IMR-90 (cell line): ENCODE measurements at regions not wholly inside any gene's neighbourhood (a gene's known extent, or its start where the extent isn't known, plus 50 kb on each side); places are given as distances from the start of the nearest gene placed in this dataset.

Experiments used
- ATAC-seq: fragments of 200-7000 bp; cut with Tn5 transposase; 2 replicates; pipeline ENCODE4 v1.9.1; 2020; ENCODE audit warnings: low read depth, mild to moderate bottlenecking, moderate library complexity
- BruUV-seq: library from RNA; stranded (reverse); fragments of 400-500 nt; replicated peaks from 2 replicates; lab custom pipeline; 2021; lab: Mats Ljungman, UMichigan
- CTCF ChIA-PET: fragments of 300-600 bp; formaldehyde crosslinking; extraction: SDS; loops from one replicate; lab custom pipeline; 2021; ENCODE audit warnings: antibody characterized with exemption; lab: Yijun Ruan, JAX
- POLR2A ChIA-PET: fragments of 300-600 bp; sonication (Branson Sonifier 250); formaldehyde crosslinking; loops from one replicate; lab custom pipeline; 2022; ENCODE audit warnings: antibody characterized with exemption; ENCODE audit not compliant: unreplicated experiment; lab: Charles Lee
- DNase-seq: peaks from one replicate; pipeline ENCODE4 v3.0.0; 2013
- H2AFZ ChIP-seq: replicated peaks from 2 replicates; pipeline ENCODE3; 2013; ENCODE audit warnings: low read length, mild to moderate bottlenecking; ENCODE audit not compliant: poor library complexity
- H2AK5ac ChIP-seq: 2 replicates; pipeline ENCODE4 v1.6.1; 2013; ENCODE audit warnings: low read depth, low read length, inconsistent platforms
- H2AK9ac ChIP-seq: replicated peaks from 2 replicates; pipeline ENCODE3; 2013; ENCODE audit warnings: mild to moderate bottlenecking, low read depth, low read length, moderate library complexity; ENCODE audit not compliant: poor library complexity
- H2BK120ac ChIP-seq: 2 replicates; pipeline ENCODE4 v1.6.1; 2013; ENCODE audit warnings: low read depth, low read length, inconsistent platforms
- H2BK15ac ChIP-seq: 3 replicates; pipeline ENCODE4 v1.6.1; 2013; ENCODE audit warnings: low read depth, low read length, inconsistent platforms
- H2BK20ac ChIP-seq: 2 replicates; pipeline ENCODE4 v1.6.1; 2013; ENCODE audit warnings: low read depth, mild to moderate bottlenecking, inconsistent platforms, low read length, moderate library complexity
- H2BK5ac ChIP-seq: 2 replicates; pipeline ENCODE4 v1.6.1; 2013; ENCODE audit warnings: mild to moderate bottlenecking, low read depth, low read length, inconsistent platforms; ENCODE audit not compliant: poor library complexity, severe bottlenecking
- H3K14ac ChIP-seq: replicated peaks from 2 replicates; pipeline ENCODE4 v1.6.1; 2013; ENCODE audit warnings: low read depth, low read length, inconsistent platforms
- H3K18ac ChIP-seq: 2 replicates; pipeline ENCODE4 v1.6.1; 2013; ENCODE audit warnings: low read depth, low read length, control low read depth
- H3K23ac ChIP-seq: 2 replicates; pipeline ENCODE4 v1.6.1; 2013; ENCODE audit warnings: low read depth, low read length, inconsistent platforms
- H3K27ac ChIP-seq: 2 replicates; pipeline ENCODE4 v1.5.1; 2013; ENCODE audit warnings: mild to moderate bottlenecking, control low read depth, low read length; ENCODE audit not compliant: insufficient read depth
- H3K27me3 ChIP-seq: 2 replicates; pipeline ENCODE4 v1.6.1; 2013; ENCODE audit warnings: low read length; ENCODE audit not compliant: control insufficient read depth, insufficient read depth
- H3K36me3 ChIP-seq: 2 replicates; pipeline ENCODE4 v1.6.1; 2013; ENCODE audit warnings: low read length, mixed read lengths; ENCODE audit not compliant: control insufficient read depth, insufficient read depth
- H3K4ac ChIP-seq: 2 replicates; pipeline ENCODE4 v1.6.1; 2013; ENCODE audit warnings: low read depth, low read length, inconsistent platforms
- H3K4me1 ChIP-seq: 2 replicates; pipeline ENCODE4 v1.6.1; 2013; ENCODE audit warnings: low read length, mixed read lengths; ENCODE audit not compliant: control insufficient read depth, insufficient read depth
- H3K4me2 ChIP-seq: 2 replicates; pipeline ENCODE4 v1.6.1; 2013; ENCODE audit warnings: low read depth, mild to moderate bottlenecking, control low read depth, low read length, moderate library complexity
- H3K4me3 ChIP-seq: 2 replicates; pipeline ENCODE4 v1.5.1; 2013; ENCODE audit warnings: low read depth, mild to moderate bottlenecking, control low read depth, low read length, moderate library complexity; ENCODE audit not compliant: insufficient read depth
- H3K56ac ChIP-seq: 2 replicates; pipeline ENCODE4 v1.6.1; 2013; ENCODE audit warnings: low read length, inconsistent platforms; ENCODE audit not compliant: insufficient read depth; ENCODE audit errors: extremely low read depth
- H3K79me1 ChIP-seq, 2 experiments: 2 replicates each; pipeline ENCODE4 v1.6.1; 2013; ENCODE audit warnings: low read length in 2 of 2, inconsistent platforms in 1 of 2, low read depth in 1 of 2
- H3K9ac ChIP-seq: 2 replicates; pipeline ENCODE4 v1.6.1; 2013; ENCODE audit warnings: low read depth, low read length, control low read depth
- H3K9me1 ChIP-seq: 2 replicates; pipeline ENCODE4 v1.6.1; 2013; ENCODE audit warnings: low read length, inconsistent platforms; ENCODE audit not compliant: insufficient read depth
- H3K9me3 ChIP-seq: 2 replicates; pipeline ENCODE4 v1.6.1; 2013; ENCODE audit warnings: low read length; ENCODE audit not compliant: control insufficient read depth, insufficient read depth
- H4K20me1 ChIP-seq: 2 replicates; pipeline ENCODE4 v1.6.1; 2013; ENCODE audit warnings: low read length, inconsistent platforms; ENCODE audit not compliant: insufficient read depth
- H4K5ac ChIP-seq: 2 replicates; pipeline ENCODE4 v1.6.1; 2013; ENCODE audit warnings: mild to moderate bottlenecking, low read depth, low read length, control low read depth
- H4K8ac ChIP-seq, 2 experiments: 2 replicates each; pipeline ENCODE4 v1.6.1; 2013; ENCODE audit warnings: low read depth in 2 of 2, low read length in 2 of 2, control low read depth in 1 of 2, inconsistent platforms in 1 of 2
- H4K91ac ChIP-seq: 2 replicates; pipeline ENCODE4 v1.6.1; 2013; ENCODE audit warnings: low read depth, low read length, inconsistent platforms; ENCODE audit not compliant: insufficient read depth
- CHD1 ChIP-seq: IDR thresholded peaks from 2 replicates; pipeline ENCODE4 v1.6.1; 2012; ENCODE audit warnings: low read depth, low read length, improper control_type of control experiment
- CTCF ChIP-seq: conservative IDR thresholded peaks from 2 replicates; pipeline ENCODE4 v1.5.1; 2012; ENCODE audit warnings: mild to moderate bottlenecking, low read depth, low read length, improper control_type of control experiment
- ELK1 ChIP-seq: fragments of 150-350 bp; IDR thresholded peaks from 2 replicates; pipeline ENCODE4 v1.6.1; 2016; ENCODE audit warnings: low read depth, mild to moderate bottlenecking, low read length, moderate library complexity, borderline replicate concordance
- FOS ChIP-seq: fragments of 150-350 bp; IDR thresholded peaks from 2 replicates; pipeline ENCODE4 v1.6.1; 2016; ENCODE audit warnings: low read depth, low read length
- NFE2L2 ChIP-seq: fragments of 150-350 bp; IDR thresholded peaks from 2 replicates; pipeline ENCODE4 v1.6.1; 2016; ENCODE audit warnings: low read depth, mild to moderate bottlenecking, low read length
- RAD21 ChIP-seq: IDR thresholded peaks from 2 replicates; pipeline ENCODE4 v1.6.1; 2012; ENCODE audit warnings: low read length, improper control_type of control experiment
- RFX5 ChIP-seq: IDR thresholded peaks from 2 replicates; pipeline ENCODE4 v1.8.0; 2012; ENCODE audit warnings: low read depth, mild to moderate bottlenecking, low read length, moderate library complexity
- dilution Hi-C: fragments of 300-500 bp; cut with HindIII; formaldehyde crosslinking; loops from one replicate; pipeline ENCODE4 v1.14.3; 2018; ENCODE audit warnings: low sequenced_read_pairs; ENCODE audit not compliant: unreplicated experiment
- in situ Hi-C: fragments of 300-500 bp; cut with MboI; formaldehyde crosslinking; loops from 3 replicates; pipeline ENCODE4 v1.14.3; 2019; ENCODE audit warnings: low sequenced_read_pairs, inconsistent platforms, mixed read lengths
- intact Hi-C: fragments of 100-400 bp; cut with micrococcal nuclease; formaldehyde crosslinking; loops from 2 replicates; pipeline ENCODE4 v1.10.0; 2022

GRCh38 chr1:201746156-201746555, 82.8 kb upstream of the IPO9 start:
- peaks cover 25% of the 10 kb centered on the region for H3K9me1 ChIP-seq
- H3K4ac ChIP-seq = no peak overlapping the region
- no peaks in the 10 kb centered on the region for H3K27me3 ChIP-seq
- H3K18ac ChIP-seq = no peak overlapping the region
- DNase-seq (no peak), ATAC-seq (no peak)
- peaks cover 31 to 93% of the 10 kb centered on the region in 2 experiments; a peak in 3 of 4 replicates for H3K79me1 ChIP-seq
- no peak overlapping the region for H4K8ac ChIP-seq
- no peak overlapping the region for H3K4me2 ChIP-seq
- no peak overlapping the region for H2AFZ ChIP-seq
- H3K4me1 ChIP-seq = peaks cover 37% of the 10 kb centered on the region
- H2BK120ac ChIP-seq = no peak overlapping the region
- H4K5ac ChIP-seq = no peak overlapping the region
- no peaks in the 10 kb centered on the region for H3K9me3 ChIP-seq
- no peak overlapping the region for H3K4me3 ChIP-seq
- intact Hi-C loops = loop anchor here (5.0 kb wide), 2 partner anchors 34 to 46 kb away; no protein-coding TSS in a partner anchor
- no peak overlapping the region for H2AK9ac ChIP-seq
- dilution Hi-C loops = no loop called here
- H2BK20ac ChIP-seq = no peak overlapping the region
- no peak overlapping the region for H2BK15ac ChIP-seq
- in situ Hi-C loops = no loop called here
- H4K91ac ChIP-seq = no peak overlapping the region
- no peak overlapping the region for H3K9ac ChIP-seq
- no peak overlapping the region for H3K27ac ChIP-seq
- ChIA-PET CTCF (interaction anchor here (1.0 kb wide), 1 partner anchor 49 kb away, joined by 3 read pairs; no protein-coding TSS in a partner anchor), POLR2A (no interaction called here)
- no peak overlapping the region for H2AK5ac ChIP-seq
- H3K36me3 ChIP-seq = peaks cover 2% of the 10 kb centered on the region; the same call in 1 of the 2 replicates
- no TSS peak for BruUV-seq
- peaks cover 55% of the 10 kb centered on the region for H4K20me1 ChIP-seq
- no peak overlapping the region for H3K23ac ChIP-seq
- TF ChIP-seq RFX5 = no peak
- no peak for TF ChIP-seq CTCF
- peak; percentile 51 for TF ChIP-seq NFE2L2
- no peak for TF ChIP-seq CHD1
- no peak for TF ChIP-seq FOS
- no peak for TF ChIP-seq RAD21
- no peak for TF ChIP-seq ELK1
- H3K14ac ChIP-seq = no peak overlapping the region
- no peak overlapping the region for H3K56ac ChIP-seq
- no peak overlapping the region for H2BK5ac ChIP-seq
